ENCODE measurements at regions not wholly inside any gene's neighbourhood (a gene's known extent, or its start where the extent isn't known, plus 50 kb on each side); places are given as distances from the start of the nearest gene placed in this dataset.
"Not testable (repeated sequence)": the region's sequence is repeated elsewhere in the genome, so short reads cannot be mapped to it uniquely, and the experiment has no call there.

- DNase-seq: no peak
These were observed 498.8 kb downstream of the KIF4B start for GRCh38 chr5:155512329-155512728.

GRCh38 chr5:155514105-155514563 lies 500.6 kb downstream of the KIF4B start:
- no peak for DNase-seq

DNA sequence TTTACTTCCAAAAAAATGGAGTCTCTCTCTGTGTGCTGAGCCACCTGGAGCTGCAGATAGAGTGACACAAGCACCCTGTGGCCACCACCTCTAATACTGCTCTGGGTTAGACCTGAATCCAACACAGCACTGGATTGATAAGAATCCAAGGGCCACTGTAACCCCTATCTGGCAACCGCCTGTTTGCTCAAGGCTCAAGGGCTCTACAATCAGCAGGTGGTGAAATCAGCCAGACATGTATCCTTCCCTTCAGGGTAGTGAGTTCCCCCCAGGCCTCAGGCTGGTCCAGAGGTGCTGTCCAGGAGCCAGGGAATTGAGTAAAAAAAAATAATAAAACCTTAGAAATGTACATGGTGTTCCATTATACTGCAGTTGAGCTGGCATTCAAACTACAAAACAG lies 509.0 kb downstream of the KIF4B start:
- DNase-seq: no peak

DNA sequence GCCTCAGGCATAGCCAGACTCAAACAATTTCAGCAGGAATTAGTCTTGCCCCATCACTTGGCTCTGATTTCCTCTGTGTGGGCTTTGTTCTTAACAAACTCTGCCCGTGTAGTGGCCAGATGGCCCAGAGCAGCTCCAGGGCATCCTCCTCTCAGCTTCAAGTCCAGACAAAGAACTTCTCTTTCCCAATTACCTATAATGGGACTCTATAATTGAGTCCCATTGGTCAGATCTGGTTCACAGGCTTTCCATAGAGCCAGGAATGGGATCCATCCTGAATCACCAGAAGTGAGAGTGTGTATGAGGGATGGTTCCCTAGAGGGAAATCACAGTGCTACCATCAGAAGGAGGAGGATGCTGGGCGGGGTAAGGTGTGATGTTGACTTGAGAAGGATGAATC lies 515.8 kb downstream of the KIF4B start:
- no peak for DNase-seq

DNA sequence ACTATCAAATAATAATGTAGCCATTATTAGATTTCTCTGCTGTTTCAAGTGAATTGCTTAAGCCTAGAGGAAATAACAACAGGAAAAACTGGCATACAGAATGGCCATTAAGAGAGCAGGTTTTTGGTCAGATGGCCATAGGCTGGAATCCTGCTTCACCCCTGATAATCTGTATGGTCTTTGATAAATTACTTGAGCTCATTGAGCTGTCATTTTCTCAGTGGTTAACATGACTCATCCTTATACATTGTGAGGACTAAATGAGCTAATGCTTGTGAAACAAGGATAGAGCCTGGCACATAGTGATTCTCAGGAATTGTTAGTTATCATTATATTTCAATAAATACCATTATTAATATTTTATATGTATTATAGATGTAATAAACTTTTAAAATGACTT lies 516.5 kb downstream of the KIF4B start:
- no peak for DNase-seq

DNA sequence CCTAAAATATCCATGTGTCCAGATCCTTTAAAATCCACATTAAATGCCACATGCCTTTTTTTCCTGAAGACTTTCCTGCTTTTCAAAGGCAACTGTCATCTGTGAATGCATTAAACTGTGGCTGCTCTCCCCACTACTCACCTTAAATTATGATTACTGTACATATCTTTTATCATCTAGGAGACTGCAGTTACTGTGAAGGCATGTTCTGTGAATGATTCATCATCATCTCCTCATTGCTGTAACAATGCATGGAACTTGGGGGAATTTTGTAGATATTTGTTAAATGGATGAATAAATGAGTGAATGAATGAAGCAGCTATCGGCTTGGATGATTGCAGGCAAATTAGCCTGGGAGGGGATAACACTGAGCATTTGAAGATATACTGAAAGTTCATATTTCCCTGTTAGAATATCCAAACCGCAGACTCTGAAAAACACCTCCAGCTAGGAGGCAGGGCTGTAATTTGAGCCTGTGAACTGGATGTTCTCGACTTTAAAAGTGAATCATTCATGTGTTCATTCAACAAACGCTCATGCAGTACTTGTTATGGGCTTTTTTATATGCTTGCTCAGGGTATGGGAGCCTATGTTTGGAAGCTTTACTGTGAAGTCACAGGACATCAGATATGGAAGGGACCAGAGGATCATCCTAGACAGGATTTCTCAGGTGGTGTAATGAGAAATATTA lies 519.2 kb downstream of the KIF4B start:
- DNase-seq: no peak

- no peak for DNase-seq
These were observed 526.5 kb downstream of the KIF4B start for GRCh38 chr5:155540000-155540595.

GRCh38 chr5:155546075-155546474 lies 532.5 kb downstream of the KIF4B start:
- DNase-seq: no peak

DNA sequence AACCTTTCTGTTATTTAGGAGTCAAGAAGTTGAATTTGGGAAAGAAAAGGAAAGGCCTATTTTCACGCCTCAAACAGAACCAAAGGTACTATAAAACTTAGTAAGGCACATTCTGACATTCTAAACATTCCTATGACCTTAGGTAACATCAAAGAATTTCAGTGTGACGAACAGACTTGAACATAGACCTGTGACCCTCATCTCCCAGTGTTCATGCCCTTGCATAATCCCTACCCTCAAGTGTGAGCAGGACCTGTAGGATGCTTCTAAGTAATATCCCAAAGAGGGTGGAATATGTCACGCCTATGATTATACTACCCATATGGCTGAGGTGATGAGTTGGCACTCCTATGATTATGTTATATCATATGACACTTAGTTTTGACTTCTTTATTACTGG lies 540.9 kb downstream of the KIF4B start:
- DNase-seq: no peak

- DNase-seq: no peak
These were observed 542.7 kb downstream of the KIF4B start for GRCh38 chr5:155556222-155556621.

- no peak for DNase-seq
These were observed 543.1 kb downstream of the KIF4B start for GRCh38 chr5:155556700-155557099.

GRCh38 chr5:155562158-155562557 lies 548.6 kb downstream of the KIF4B start:
- no peak for DNase-seq

DNA sequence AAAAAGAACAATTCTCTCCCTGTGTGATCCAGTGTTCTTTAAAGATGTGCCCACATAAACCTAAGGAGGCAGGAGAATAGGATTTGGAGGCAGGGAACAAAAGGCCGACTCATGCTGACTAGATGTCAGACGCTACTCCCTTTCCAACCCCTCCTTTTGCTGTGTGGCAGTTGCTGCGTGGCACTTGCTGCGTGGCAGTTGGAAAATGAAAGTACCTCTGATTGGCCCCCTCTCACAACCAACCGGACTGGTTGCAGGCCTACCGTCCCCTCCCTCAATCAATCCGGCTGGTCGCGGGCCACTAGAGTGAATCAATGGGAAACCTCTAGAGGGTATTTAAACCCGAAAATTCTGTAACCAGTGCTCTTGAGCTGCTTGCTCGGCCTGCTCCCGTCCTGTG lies 551.0 kb downstream of the KIF4B start:
- no peak for DNase-seq

GRCh38 chr5:155575861-155576260 lies 562.3 kb downstream of the KIF4B start:
- DNase-seq: no peak

- DNase-seq: not testable (repeated sequence)
These were observed 573.3 kb downstream of the KIF4B start for GRCh38 chr5:155586808-155587207.

- no peak for DNase-seq
These were observed 573.9 kb downstream of the KIF4B start for GRCh38 chr5:155587458-155587857.

GRCh38 chr5:155591273-155591672 lies 577.7 kb downstream of the KIF4B start:
- no peak for DNase-seq

DNA sequence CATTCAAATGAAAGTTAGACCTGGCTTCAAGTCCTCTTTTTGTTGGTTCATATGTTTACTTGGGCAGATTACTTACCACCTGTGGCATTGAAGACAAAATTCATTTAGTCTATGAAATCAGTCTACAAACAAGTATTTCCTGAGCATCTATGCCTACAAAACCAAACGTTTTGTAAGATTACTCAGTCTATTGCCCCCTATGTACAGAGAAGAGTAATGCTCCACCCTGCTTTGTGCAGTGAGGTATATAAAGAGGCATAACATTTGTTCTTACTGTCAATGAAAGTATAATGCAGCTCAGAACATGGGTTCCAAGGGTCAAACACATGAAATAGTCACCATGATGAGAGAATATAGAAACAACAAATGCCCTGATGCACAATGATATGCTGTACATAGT lies 580.7 kb downstream of the KIF4B start:
- no peak for DNase-seq

DNA sequence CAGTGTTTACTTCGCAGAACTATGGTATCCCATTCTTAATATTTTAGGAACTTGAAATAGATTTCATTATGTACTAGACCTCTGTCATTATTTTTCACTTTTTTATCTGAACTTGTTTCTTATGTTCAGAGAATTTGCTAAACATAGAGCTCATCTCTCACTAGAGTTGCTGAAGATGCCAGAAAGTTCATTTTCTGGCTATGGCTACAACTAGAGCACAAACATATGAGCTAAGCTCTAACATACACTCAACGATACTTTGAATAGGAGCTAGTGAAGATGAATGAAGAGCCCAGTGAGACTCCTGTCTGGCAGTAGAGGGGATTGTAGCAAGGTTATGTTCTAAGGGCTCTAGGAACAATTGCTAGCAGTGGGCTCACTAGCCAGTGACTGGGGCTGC lies 582.2 kb downstream of the KIF4B start:
- peak; percentile 42 for DNase-seq

- no peak for DNase-seq
These were observed 585.0 kb downstream of the KIF4B start for GRCh38 chr5:155598552-155598951.

- no peak for DNase-seq
These were observed 592.4 kb downstream of the KIF4B start for GRCh38 chr5:155605920-155606319.

DNA sequence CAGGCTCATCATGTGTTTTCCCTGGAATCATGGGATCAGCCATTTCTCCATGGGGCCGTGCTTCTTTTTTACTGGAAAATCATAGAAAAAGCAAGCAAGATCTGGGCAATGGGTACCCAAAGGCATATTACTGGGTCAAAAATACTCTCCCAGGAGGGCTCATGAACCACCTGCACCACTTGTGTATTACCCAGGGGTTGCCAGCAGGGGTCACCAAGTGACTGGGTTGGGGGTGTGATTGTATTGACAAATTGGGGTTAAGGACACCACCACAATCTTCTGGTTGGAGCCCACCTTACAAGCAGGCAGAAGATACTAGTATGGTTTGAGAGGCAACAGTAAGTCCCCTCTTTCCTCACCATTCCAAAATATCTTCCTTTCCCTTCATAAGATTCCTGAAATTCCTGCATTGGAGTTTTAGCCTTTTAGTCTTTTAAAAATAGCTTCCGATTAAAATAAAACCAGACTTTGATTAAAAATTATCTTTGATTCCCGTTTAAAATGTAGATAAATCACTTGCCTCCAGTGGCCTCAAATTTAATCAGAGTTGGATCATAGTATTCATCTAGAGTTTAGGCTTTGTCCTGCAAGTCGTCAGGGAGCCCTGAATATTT lies 603.3 kb downstream of the KIF4B start:
- DNase-seq: peak; percentile 4

DNA sequence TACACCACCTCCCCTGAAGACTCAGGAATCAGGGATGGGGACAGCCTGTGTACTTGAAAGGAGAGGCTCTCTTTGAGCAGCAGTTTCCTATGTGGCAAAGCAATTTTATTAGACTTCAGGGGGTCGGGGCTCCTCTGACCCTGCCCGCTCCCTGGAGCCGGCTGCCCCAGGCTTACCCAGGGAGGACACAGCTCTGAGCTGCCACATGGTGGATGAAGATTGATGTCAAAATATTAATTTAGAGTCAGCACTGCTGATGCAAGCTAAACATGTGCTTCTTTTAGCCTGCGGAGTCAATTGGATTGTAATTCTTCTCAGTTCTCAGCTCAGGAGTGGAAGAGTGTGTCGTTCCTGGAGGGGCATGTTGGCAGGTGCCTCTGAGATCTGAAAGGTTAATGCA lies 606.1 kb downstream of the KIF4B start:
- no peak for DNase-seq
